ENCODE measurements at regions not wholly inside any gene's neighbourhood (a gene's known extent, or its start where the extent isn't known, plus 50 kb on each side); places are given as distances from the start of the nearest gene placed in this dataset.

DNA sequence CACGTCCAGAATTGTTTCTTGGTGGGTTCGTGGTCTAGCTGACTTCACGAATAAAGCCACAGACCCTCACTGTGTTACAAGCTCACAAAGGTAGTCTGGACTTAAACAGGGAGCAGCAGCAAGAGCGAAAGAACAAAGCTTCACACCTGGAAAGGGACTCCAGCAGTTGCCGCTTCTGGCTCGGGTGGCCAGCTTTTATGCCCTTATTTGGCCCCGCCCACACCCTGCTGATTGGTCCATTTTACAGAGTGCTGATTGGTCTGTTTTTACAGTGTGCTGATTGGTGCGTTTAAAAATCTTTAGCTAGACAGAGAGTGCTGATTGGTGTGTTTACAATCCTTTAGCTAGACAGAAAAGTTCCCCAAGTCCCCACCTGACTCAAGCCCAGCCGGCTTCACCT is 194.2 kb upstream of the NDN start:
- Histone ChIP-seq H3K27me3 (ENCODE audit: insufficient read depth, low read length) (no peaks in the 10 kb centered on the region), H3K9me3 (ENCODE audit: control insufficient read depth, low read depth, low read length) (peaks cover 28% of the 10 kb centered on the region), H3K56ac (ENCODE audit: insufficient read length, low read depth, low read length) (no peak overlapping the region), H3K18ac (ENCODE audit: insufficient read length, low read depth, low read length) (no peak overlapping the region), H3K4me1 (ENCODE audit: insufficient read depth, low read length) (no peaks in the 10 kb centered on the region), H3K9ac (ENCODE audit: extremely low read depth, insufficient read length, low read length) (no peak overlapping the region), H3K14ac (ENCODE audit: insufficient read depth, low read length) (no peak overlapping the region), H4K20me1 (ENCODE audit: control insufficient read depth, insufficient read depth, insufficient read length) (no peaks in the 10 kb centered on the region), H2BK15ac (ENCODE audit: low read depth, low read length) (no peak overlapping the region), H3K23ac (ENCODE audit: insufficient read length, low read depth, low read length) (no peak overlapping the region), H3K27ac (ENCODE audit: insufficient read length, low read depth, low read length) (no peak overlapping the region), H3K23me2 (ENCODE audit: insufficient read length, low read depth, low read length, poor library complexity, severe bottlenecking) (no peaks in the 10 kb centered on the region), H3K79me2 (ENCODE audit: insufficient read depth, low read length) (no peaks in the 10 kb centered on the region), H2BK120ac (ENCODE audit: low read depth, low read length, poor library complexity, severe bottlenecking) (no peak overlapping the region), H3K4me2 (ENCODE audit: insufficient read depth, insufficient read length, low read length) (no peak overlapping the region), H3K79me1 (ENCODE audit: insufficient read depth, low read depth, low read length, poor library complexity, severe bottlenecking) (no peaks in the 10 kb centered on the region), H3K4ac (ENCODE audit: low read depth, low read length) (no peak overlapping the region), H2AFZ (ENCODE audit: low read length) (no peak overlapping the region), H2BK20ac (ENCODE audit: low read depth, low read length, poor library complexity, severe bottlenecking) (no peak overlapping the region), H2BK12ac (ENCODE audit: insufficient read length, low read depth, low read length) (no peak overlapping the region), H2AK5ac (ENCODE audit: insufficient read length, low read length) (no peak overlapping the region), H3T11ph (ENCODE audit: low read length) (no peak overlapping the region), H4K8ac (replicated peaks; ENCODE audit: insufficient read length, low read depth, low read length) (no peak overlapping the region), H2BK5ac (ENCODE audit: insufficient read length, low read length) (no peak overlapping the region), H4K5ac (ENCODE audit: insufficient read length, low read depth, low read length) (no peak overlapping the region), H4K91ac (ENCODE audit: insufficient read length, low read depth, low read length) (no peak overlapping the region)
- H3K27ac Mint-ChIP-seq, result no peak overlapping the region
- DNase-seq, result no peak
- H3K36me3 Mint-ChIP-seq (ENCODE audit: insufficient read depth in 1 of 3, low read depth in 3 of 3), result peaks cover 0 to 3% (median 2%) of the 10 kb centered on the region in 3 experiments; a peak in 3 of 7 replicates
- TF ChIP-seq, protein P1, sequence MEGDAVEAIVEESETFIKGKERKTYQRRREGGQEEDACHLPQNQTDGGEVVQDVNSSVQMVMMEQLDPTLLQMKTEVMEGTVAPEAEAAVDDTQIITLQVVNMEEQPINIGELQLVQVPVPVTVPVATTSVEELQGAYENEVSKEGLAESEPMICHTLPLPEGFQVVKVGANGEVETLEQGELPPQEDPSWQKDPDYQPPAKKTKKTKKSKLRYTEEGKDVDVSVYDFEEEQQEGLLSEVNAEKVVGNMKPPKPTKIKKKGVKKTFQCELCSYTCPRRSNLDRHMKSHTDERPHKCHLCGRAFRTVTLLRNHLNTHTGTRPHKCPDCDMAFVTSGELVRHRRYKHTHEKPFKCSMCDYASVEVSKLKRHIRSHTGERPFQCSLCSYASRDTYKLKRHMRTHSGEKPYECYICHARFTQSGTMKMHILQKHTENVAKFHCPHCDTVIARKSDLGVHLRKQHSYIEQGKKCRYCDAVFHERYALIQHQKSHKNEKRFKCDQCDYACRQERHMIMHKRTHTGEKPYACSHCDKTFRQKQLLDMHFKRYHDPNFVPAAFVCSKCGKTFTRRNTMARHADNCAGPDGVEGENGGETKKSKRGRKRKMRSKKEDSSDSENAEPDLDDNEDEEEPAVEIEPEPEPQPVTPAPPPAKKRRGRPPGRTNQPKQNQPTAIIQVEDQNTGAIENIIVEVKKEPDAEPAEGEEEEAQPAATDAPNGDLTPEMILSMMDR (conservative IDR thresholded peaks at IDR 0.05), result no peak
- peaks cover 4 to 6% of the 10 kb centered on the region in 2 experiments; a peak in 3 of 4 replicates for H3K4me1 Mint-ChIP-seq
- WGBS (ENCODE audit: extremely low coverage, insufficient read length, low lambda C conversion rate), result no CpG with 5 or more reads among the region's 9 CpGs
- peaks cover 8% of the 10 kb centered on the region for H3K27me3 Mint-ChIP-seq (ENCODE audit: low read depth)
- no peak overlapping the region for H3K4me3 Mint-ChIP-seq
- H3K9me3 Mint-ChIP-seq, result peaks cover 73 to 79% of the 10 kb centered on the region in 2 experiments
